Activated CD8-positive, alpha-beta T cell treated with anti-CD3 and anti-CD28 coated beads for 36 hours (primary cell): ENCODE measurements at regions not wholly inside any gene's neighbourhood (a gene's known extent, or its start where the extent isn't known, plus 50 kb on each side); places are given as distances from the start of the nearest gene placed in this dataset.

Experiments
- ATAC-seq: fragments of 200-7000 bp; cut with Tn5 transposase; one replicate; pipeline ENCODE4 v1.10.0; 2021; ENCODE audit warnings: mild to moderate bottlenecking, moderate library complexity
- CTCF ChIA-PET: fragments of 350-600 bp; sonication (Branson Sonifier 250); formaldehyde crosslinking; loops from one replicate; lab custom pipeline; 2021; ENCODE audit warnings: antibody characterized with exemption; lab: Charles Lee
- POLR2A ChIA-PET: fragments of 350-600 bp; sonication (Branson Sonifier 250); formaldehyde crosslinking; loops from one replicate; lab custom pipeline; 2021; ENCODE audit warnings: antibody characterized with exemption; lab: Charles Lee
- DNase-seq: peaks from one replicate; pipeline ENCODE4 v3.0.0-alpha.2; 2020
- H3K27ac Mint-ChIP-seq: one replicate; pipeline ENCODE4 v1.8.0; 2021; ENCODE audit warnings: mild to moderate bottlenecking, mixed read lengths
- H3K27me3 Mint-ChIP-seq: one replicate; pipeline ENCODE4 v1.8.0; 2021; ENCODE audit warnings: mixed read lengths
- H3K36me3 Mint-ChIP-seq: one replicate; pipeline ENCODE4 v1.8.0; 2021; ENCODE audit warnings: low read depth, mixed read lengths
- H3K4me1 Mint-ChIP-seq: one replicate; pipeline ENCODE4 v1.8.0; 2021; ENCODE audit warnings: low read depth, mixed read lengths
- H3K4me3 Mint-ChIP-seq: one replicate; pipeline ENCODE4 v1.8.0; 2021; ENCODE audit warnings: mild to moderate bottlenecking, moderate library complexity, mixed read lengths
- H3K9me3 Mint-ChIP-seq: one replicate; pipeline ENCODE4 v1.8.0; 2021; ENCODE audit warnings: mixed read lengths
- CTCF ChIP-seq: fragments of 200-600 bp; IDR thresholded peaks from one replicate; pipeline ENCODE4 v1.8.0; 2022; ENCODE audit warnings: antibody characterized with exemption, mild to moderate bottlenecking
- intact Hi-C: fragments of 100-400 bp; cut with micrococcal nuclease; formaldehyde crosslinking; loops from one replicate; pipeline ENCODE4 v1.10.0; 2022

GRCh38 chr14:86087377-86087776 is 557.4 kb downstream of the FLRT2 start:
- Mint-ChIP-seq H3K36me3 (peaks cover 9% of the 10 kb centered on the region), H3K4me3 (no peak overlapping the region), H3K9me3 (peaks cover 3% of the 10 kb centered on the region), H3K27ac (no peak overlapping the region), H3K27me3 (no peaks in the 10 kb centered on the region), H3K4me1 (peaks cover 5% of the 10 kb centered on the region)
- no peak for ATAC-seq
- ChIA-PET CTCF (no interaction called here), POLR2A (no interaction called here)
- DNase-seq = no peak
- intact Hi-C loops = no loop called here
- no peak for TF ChIP-seq CTCF

GRCh38 chr14:86086962-86087361 is 557.0 kb downstream of the FLRT2 start:
- Mint-ChIP-seq H3K27me3 (no peaks in the 10 kb centered on the region), H3K36me3 (peaks cover 9% of the 10 kb centered on the region), H3K9me3 (peaks cover 1% of the 10 kb centered on the region), H3K4me1 (peaks cover 5% of the 10 kb centered on the region), H3K4me3 (no peak overlapping the region), H3K27ac (no peak overlapping the region)
- ATAC-seq = no peak
- no peak for TF ChIP-seq CTCF
- POLR2A ChIA-PET = no interaction called here
- intact Hi-C loops = no loop called here
- CTCF ChIA-PET = no interaction called here
- no peak for DNase-seq

GRCh38 chr14:86084097-86084496 is 554.2 kb downstream of the FLRT2 start:
- no peak for TF ChIP-seq CTCF
- H3K27me3 Mint-ChIP-seq = no peaks in the 10 kb centered on the region
- CTCF ChIA-PET = no interaction called here
- peaks cover 20% of the 10 kb centered on the region for H3K36me3 Mint-ChIP-seq
- intact Hi-C loops = no loop called here
- H3K9me3 Mint-ChIP-seq = peaks cover 3% of the 10 kb centered on the region
- ATAC-seq (no peak), DNase-seq (no peak)
- POLR2A ChIA-PET = no interaction called here
- peaks cover 5% of the 10 kb centered on the region for H3K4me1 Mint-ChIP-seq
- no peak overlapping the region for H3K27ac Mint-ChIP-seq
- H3K4me3 Mint-ChIP-seq = no peak overlapping the region

- intact Hi-C loops = no loop called here
- Mint-ChIP-seq H3K4me3 (no peak overlapping the region), H3K27me3 (no peaks in the 10 kb centered on the region), H3K9me3 (peaks cover 3% of the 10 kb centered on the region), H3K4me1 (peaks cover 5% of the 10 kb centered on the region), H3K27ac (no peak overlapping the region), H3K36me3 (peaks cover 20% of the 10 kb centered on the region)
- no peak for DNase-seq
- ChIA-PET POLR2A (no interaction called here), CTCF (no interaction called here)
- TF ChIP-seq CTCF = no peak
- ATAC-seq = no peak
Observed at GRCh38 chr14:86083616-86084015, 553.7 kb downstream of the FLRT2 start.

GRCh38 chr14:86072116-86072894 is 542.4 kb downstream of the FLRT2 start:
- ATAC-seq (no peak), DNase-seq (no peak)
- Mint-ChIP-seq H3K27me3 (no peaks in the 10 kb centered on the region), H3K4me1 (peaks cover 9% of the 10 kb centered on the region), H3K36me3 (no peaks in the 10 kb centered on the region), H3K27ac (no peak overlapping the region), H3K4me3 (no peak overlapping the region), H3K9me3 (no peaks in the 10 kb centered on the region)
- no peak for TF ChIP-seq CTCF
- ChIA-PET CTCF (no interaction called here), POLR2A (no interaction called here)
- intact Hi-C loops = no loop called here
